NB4 (cell line): ENCODE measurements at regions not wholly inside any gene's neighbourhood (a gene's known extent, or its start where the extent isn't known, plus 50 kb on each side); places are given as distances from the start of the nearest gene placed in this dataset.

Source experiments
- CTCF ChIP-seq: IDR thresholded peaks from one replicate; pipeline ENCODE4 v1.5.1; 2012; ENCODE audit warnings: low read depth, low read length
- MAX ChIP-seq: IDR thresholded peaks from 2 replicates; pipeline ENCODE4 v1.6.1; 2011; ENCODE audit warnings: low read depth, low read length
- MYC ChIP-seq: IDR thresholded peaks from 2 replicates; pipeline ENCODE4 v1.6.1; 2011; ENCODE audit warnings: low read depth, low read length
- POLR2A ChIP-seq: IDR thresholded peaks from 2 replicates; pipeline ENCODE4 v1.6.1; 2011; ENCODE audit warnings: mild to moderate bottlenecking; ENCODE audit not compliant: insufficient read length; ENCODE audit errors: extremely low read depth

- TF ChIP-seq CTCF (no peak), MAX (no peak), POLR2A (no peak), MYC (no peak)
Observed at GRCh38 chr3:9301798-9302197, 52.4 kb upstream of the SRGAP3 start.
